ENCODE measurements at regions not wholly inside any gene's neighbourhood (a gene's known extent, or its start where the extent isn't known, plus 50 kb on each side); places are given as distances from the start of the nearest gene placed in this dataset.

- TF ChIP-seq MAX (IDR thresholded peaks at IDR 0.05; ENCODE audit: insufficient read depth, insufficient read length) (no peak), EZH2 (IDR thresholded peaks at IDR 0.05; ENCODE audit: borderline replicate concordance, low read depth, low read length, severe bottlenecking) (no peak), FOS (IDR thresholded peaks at IDR 0.05; ENCODE audit: borderline replicate concordance, insufficient read depth, low read length) (no peak)
- TF ChIP-seq, protein P1, sequence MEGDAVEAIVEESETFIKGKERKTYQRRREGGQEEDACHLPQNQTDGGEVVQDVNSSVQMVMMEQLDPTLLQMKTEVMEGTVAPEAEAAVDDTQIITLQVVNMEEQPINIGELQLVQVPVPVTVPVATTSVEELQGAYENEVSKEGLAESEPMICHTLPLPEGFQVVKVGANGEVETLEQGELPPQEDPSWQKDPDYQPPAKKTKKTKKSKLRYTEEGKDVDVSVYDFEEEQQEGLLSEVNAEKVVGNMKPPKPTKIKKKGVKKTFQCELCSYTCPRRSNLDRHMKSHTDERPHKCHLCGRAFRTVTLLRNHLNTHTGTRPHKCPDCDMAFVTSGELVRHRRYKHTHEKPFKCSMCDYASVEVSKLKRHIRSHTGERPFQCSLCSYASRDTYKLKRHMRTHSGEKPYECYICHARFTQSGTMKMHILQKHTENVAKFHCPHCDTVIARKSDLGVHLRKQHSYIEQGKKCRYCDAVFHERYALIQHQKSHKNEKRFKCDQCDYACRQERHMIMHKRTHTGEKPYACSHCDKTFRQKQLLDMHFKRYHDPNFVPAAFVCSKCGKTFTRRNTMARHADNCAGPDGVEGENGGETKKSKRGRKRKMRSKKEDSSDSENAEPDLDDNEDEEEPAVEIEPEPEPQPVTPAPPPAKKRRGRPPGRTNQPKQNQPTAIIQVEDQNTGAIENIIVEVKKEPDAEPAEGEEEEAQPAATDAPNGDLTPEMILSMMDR (IDR thresholded peaks at IDR 0.05; ENCODE audit: extremely low read depth in 1 of 2, insufficient read depth in 1 of 2, low read depth in 1 of 2, low read length in 2 of 2) = no peak
These were observed 2040.5 kb upstream of the C9orf72 start for GRCh38 chr9:29613773-29614172.
